ENCODE measurements at regions not wholly inside any gene's neighbourhood (a gene's known extent, or its start where the extent isn't known, plus 50 kb on each side); places are given as distances from the start of the nearest gene placed in this dataset.

- Histone ChIP-seq H3K4me3 (no peak overlapping the region), H3K27ac (no peak overlapping the region), H3K27me3 (ENCODE audit: low read depth) (peaks cover 11% of the 10 kb centered on the region), H3K9me3 (no peaks in the 10 kb centered on the region), H3K36me3 (no peaks in the 10 kb centered on the region), H3K4me1 (no peaks in the 10 kb centered on the region)
- intact Hi-C loops (cut with DNase I), result no loop called here
- no peak for DNase-seq
- no peak for ATAC-seq
- no peak for TF ChIP-seq CTCF (IDR thresholded peaks at IDR 0.05)
Measured at GRCh38 chr16:8493972-8494371, 96.3 kb downstream of the TMEM114 start.

GRCh38 chr16:8492690-8493089 is 97.6 kb downstream of the TMEM114 start:
- Histone ChIP-seq H3K27ac (no peak overlapping the region), H3K4me3 (no peak overlapping the region), H3K4me1 (no peaks in the 10 kb centered on the region), H3K36me3 (no peaks in the 10 kb centered on the region), H3K27me3 (ENCODE audit: low read depth) (peaks cover 11% of the 10 kb centered on the region), H3K9me3 (no peaks in the 10 kb centered on the region)
- intact Hi-C loops (cut with DNase I), result no loop called here
- no peak for ATAC-seq
- no peak for DNase-seq
- no peak for TF ChIP-seq CTCF (IDR thresholded peaks at IDR 0.05)

GRCh38 chr16:8489580-8489979 is 100.7 kb downstream of the TMEM114 start:
- H3K9me3 ChIP-seq, result no peaks in the 10 kb centered on the region
- H3K36me3 ChIP-seq, result no peaks in the 10 kb centered on the region
- ATAC-seq, result no peak
- H3K4me1 ChIP-seq, result no peaks in the 10 kb centered on the region
- H3K27me3 ChIP-seq (ENCODE audit: low read depth), result peaks cover 9% of the 10 kb centered on the region
- H3K27ac ChIP-seq, result no peak overlapping the region
- intact Hi-C loops (cut with DNase I), result no loop called here
- no peak for DNase-seq
- H3K4me3 ChIP-seq, result no peak overlapping the region
- TF ChIP-seq CTCF (IDR thresholded peaks at IDR 0.05), result no peak

GRCh38 chr16:8486985-8487384 is 103.3 kb downstream of the TMEM114 start:
- no peaks in the 10 kb centered on the region for H3K27me3 ChIP-seq (ENCODE audit: low read depth)
- no peaks in the 10 kb centered on the region for H3K9me3 ChIP-seq
- no peaks in the 10 kb centered on the region for H3K36me3 ChIP-seq
- H3K27ac ChIP-seq, result no peak overlapping the region
- H3K4me3 ChIP-seq, result no peak overlapping the region
- no peaks in the 10 kb centered on the region for H3K4me1 ChIP-seq
- ATAC-seq (no peak), DNase-seq (no peak)
- intact Hi-C loops (cut with DNase I), result no loop called here
- no peak for TF ChIP-seq CTCF (IDR thresholded peaks at IDR 0.05)

- no peak for TF ChIP-seq CTCF (IDR thresholded peaks at IDR 0.05)
- Histone ChIP-seq H3K4me3 (no peak overlapping the region), H3K27me3 (ENCODE audit: low read depth) (no peaks in the 10 kb centered on the region), H3K27ac (no peak overlapping the region), H3K9me3 (no peaks in the 10 kb centered on the region), H3K4me1 (no peaks in the 10 kb centered on the region), H3K36me3 (no peaks in the 10 kb centered on the region)
- DNase-seq (no peak), ATAC-seq (no peak)
- intact Hi-C loops (cut with DNase I), result no loop called here
Measured at GRCh38 chr16:8483396-8483795, 106.9 kb downstream of the TMEM114 start.

- Histone ChIP-seq H3K9me3 (no peaks in the 10 kb centered on the region), H3K27me3 (ENCODE audit: low read depth) (no peaks in the 10 kb centered on the region), H3K4me1 (no peaks in the 10 kb centered on the region), H3K36me3 (no peaks in the 10 kb centered on the region), H3K27ac (no peak overlapping the region), H3K4me3 (no peak overlapping the region)
- intact Hi-C loops (cut with DNase I), result no loop called here
- no peak for TF ChIP-seq CTCF (IDR thresholded peaks at IDR 0.05)
- no peak for DNase-seq
- ATAC-seq, result no peak
Measured at GRCh38 chr16:8481810-8482209, 108.5 kb downstream of the TMEM114 start.
